RPMI8226 (cell line): ENCODE measurements at regions not wholly inside any gene's neighbourhood (a gene's known extent, or its start where the extent isn't known, plus 50 kb on each side); places are given as distances from the start of the nearest gene placed in this dataset.

Experiments used
- DNase-seq: peaks from one replicate; pipeline ENCODE4 v3.0.0-alpha.2; 2015

- DNase-seq = no peak
Measured at GRCh38 chr20:16951876-16952275, 203.7 kb downstream of the OTOR start.

GRCh38 chr20:16952965-16953364, 204.8 kb downstream of the OTOR start:
- no peak for DNase-seq

- DNase-seq = no peak
Measured at GRCh38 chr20:16953858-16954257, 205.7 kb downstream of the OTOR start.

GRCh38 chr20:16955462-16955861, 207.3 kb downstream of the OTOR start:
- DNase-seq = no peak

- no peak for DNase-seq
Measured at GRCh38 chr20:16955971-16956370, 207.8 kb downstream of the OTOR start.

GRCh38 chr20:16965401-16965800, 217.2 kb downstream of the OTOR start:
- DNase-seq = no peak

- no peak for DNase-seq
Measured at GRCh38 chr20:16966276-16966880, 218.2 kb downstream of the OTOR start.

- DNase-seq = no peak
Measured at GRCh38 chr20:16968099-16968498, 219.9 kb downstream of the OTOR start.

- no peak for DNase-seq
Measured at GRCh38 chr20:16970776-16971175, 222.6 kb downstream of the OTOR start.

GRCh38 chr20:16974080-16974854, 226.1 kb downstream of the OTOR start:
- no peak for DNase-seq

- no peak for DNase-seq
Measured at GRCh38 chr20:16974855-16975162, 226.7 kb downstream of the OTOR start.

GRCh38 chr20:16975682-16976081, 227.5 kb downstream of the OTOR start:
- DNase-seq = no peak

GRCh38 chr20:16978497-16978896, 230.3 kb downstream of the OTOR start:
- DNase-seq = no peak

GRCh38 chr20:16982091-16982726, 234.1 kb downstream of the OTOR start:
- no peak for DNase-seq

- no peak for DNase-seq
Measured at GRCh38 chr20:16984481-16984880, 236.3 kb downstream of the OTOR start.

GRCh38 chr20:17003170-17003870, 223.5 kb upstream of the PCSK2 start:
- DNase-seq = no peak

- DNase-seq = no peak
Measured at GRCh38 chr20:17010181-17010580, 216.7 kb upstream of the PCSK2 start.

- DNase-seq = no peak
Measured at GRCh38 chr20:17012546-17013226, 214.2 kb upstream of the PCSK2 start.

GRCh38 chr20:17014217-17014616, 212.6 kb upstream of the PCSK2 start:
- DNase-seq = no peak

- DNase-seq = no peak
Measured at GRCh38 chr20:17014756-17015366, 212.0 kb upstream of the PCSK2 start.

GRCh38 chr20:17017232-17017631, 209.6 kb upstream of the PCSK2 start:
- DNase-seq = no peak

GRCh38 chr20:17021481-17021880, 205.4 kb upstream of the PCSK2 start:
- no peak for DNase-seq

GRCh38 chr20:17023036-17023435, 203.8 kb upstream of the PCSK2 start:
- DNase-seq = no peak
